T47D (cell line): ENCODE measurements at regions not wholly inside any gene's neighbourhood (a gene's known extent, or its start where the extent isn't known, plus 50 kb on each side); places are given as distances from the start of the nearest gene placed in this dataset.
"Not testable (repeated sequence)": the region's sequence is repeated elsewhere in the genome, so short reads cannot be mapped to it uniquely, and the experiment has no call there.

ENCODE experiments used
- DNase-seq, 2 experiments: peaks; one replicate each; pipeline versions ENCODE4 v3.0.0 to v3.0.0-alpha.2; 2011 to 2012; ENCODE audit warnings: low read depth in 1 of 2, low spot score in 1 of 2
- JUND ChIP-seq: IDR thresholded peaks from 2 replicates; pipeline ENCODE4 v1.6.1; 2012; ENCODE audit warnings: low read depth
- in situ Hi-C: cut with HindIII; loops from 2 replicates; pipeline ENCODE4 v1.10.0; 2016; ENCODE audit warnings: low sequenced_read_pairs, low pct_unique_long_range_greater_than_20kb

DNA sequence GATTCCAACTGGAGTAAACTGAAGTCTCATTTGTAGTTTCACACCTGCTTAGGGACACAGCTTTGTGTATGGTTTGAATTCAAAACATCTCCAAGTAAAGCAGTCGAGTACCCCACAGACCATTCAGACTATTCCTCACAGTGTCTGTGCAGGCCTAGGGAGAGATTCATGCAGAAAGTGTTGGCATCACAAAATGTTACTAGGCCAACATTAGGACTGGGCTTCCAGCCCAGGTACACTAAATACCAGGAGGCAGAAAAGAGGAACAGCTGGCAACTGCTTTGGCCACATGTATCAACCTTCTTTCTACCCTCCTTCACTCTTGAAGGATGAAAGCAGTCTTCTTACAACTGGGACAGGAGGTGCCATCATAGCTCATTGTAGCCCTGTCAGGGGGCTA lies 270.4 kb upstream of the TMEFF2 start:
- no peak for TF ChIP-seq JUND
- no peak for DNase-seq
- in situ Hi-C loops, result no loop called here

DNA sequence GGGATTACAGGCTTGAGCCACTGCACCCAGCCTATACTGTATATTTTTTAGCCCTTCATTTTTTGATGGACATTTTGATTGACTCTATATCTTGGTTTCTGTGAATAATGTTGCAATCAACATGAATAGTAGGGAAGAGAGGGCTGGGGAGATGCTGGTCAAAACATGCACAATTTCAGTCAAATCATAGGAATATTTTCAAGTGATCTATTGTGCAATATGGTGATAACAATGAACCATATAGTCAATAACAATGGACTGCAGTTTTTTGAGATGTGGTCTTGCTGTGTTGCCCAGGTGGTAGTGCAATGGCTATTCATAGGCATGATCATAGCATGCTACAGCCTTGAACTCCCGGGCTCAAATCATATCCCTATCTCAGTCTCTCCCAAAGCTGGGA lies 264.7 kb upstream of the TMEFF2 start:
- no peak for TF ChIP-seq JUND
- in situ Hi-C loops, result no loop called here
- DNase-seq, result no peak

DNA sequence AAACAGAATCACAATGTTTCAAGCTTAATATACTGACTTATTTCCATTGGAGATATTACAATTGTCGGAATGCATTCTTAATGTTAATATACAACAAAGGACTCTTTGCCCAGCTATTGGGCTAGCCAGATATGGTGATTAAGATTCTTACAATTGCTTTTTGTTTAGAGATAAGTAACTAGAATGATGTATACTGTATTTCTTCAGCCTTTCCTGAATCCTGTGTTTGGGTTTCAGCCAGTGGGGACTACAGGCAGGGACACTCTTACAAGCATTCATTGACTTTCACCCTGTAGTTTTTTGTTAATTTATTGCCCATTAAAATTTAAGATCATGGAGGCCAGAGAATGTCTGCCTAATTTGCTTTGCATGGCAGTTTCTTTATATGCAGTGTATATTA lies 254.1 kb upstream of the TMEFF2 start:
- TF ChIP-seq JUND, result no peak
- no peak for DNase-seq
- in situ Hi-C loops, result no loop called here

DNA sequence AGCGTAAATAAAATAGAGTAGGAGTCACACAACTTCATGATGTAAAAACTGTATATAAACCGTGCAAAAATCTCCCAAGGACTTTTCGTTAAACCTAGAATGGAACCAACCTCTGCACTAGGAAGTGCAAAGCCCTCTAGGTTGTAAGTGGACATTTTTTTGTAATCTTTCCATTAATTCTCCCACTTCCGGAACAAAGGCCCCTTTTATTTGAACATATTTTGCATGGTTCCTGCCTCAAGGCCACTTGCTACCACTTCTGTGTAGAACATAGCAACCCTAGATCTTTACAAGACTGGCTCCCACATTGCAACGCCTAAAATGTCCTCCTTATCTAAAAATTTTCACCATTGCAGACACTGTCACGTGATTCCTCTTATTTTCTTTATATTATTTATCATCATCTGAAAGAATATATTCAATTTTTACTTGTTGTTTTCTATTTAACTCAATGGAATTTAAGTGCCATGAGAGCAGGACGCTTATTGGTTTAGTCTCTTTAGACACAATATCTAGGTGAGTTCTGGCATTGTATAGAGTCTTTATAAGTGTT lies 249.6 kb upstream of the TMEFF2 start:
- DNase-seq, result no peak
- in situ Hi-C loops, result no loop called here
- TF ChIP-seq JUND, result no peak

DNA sequence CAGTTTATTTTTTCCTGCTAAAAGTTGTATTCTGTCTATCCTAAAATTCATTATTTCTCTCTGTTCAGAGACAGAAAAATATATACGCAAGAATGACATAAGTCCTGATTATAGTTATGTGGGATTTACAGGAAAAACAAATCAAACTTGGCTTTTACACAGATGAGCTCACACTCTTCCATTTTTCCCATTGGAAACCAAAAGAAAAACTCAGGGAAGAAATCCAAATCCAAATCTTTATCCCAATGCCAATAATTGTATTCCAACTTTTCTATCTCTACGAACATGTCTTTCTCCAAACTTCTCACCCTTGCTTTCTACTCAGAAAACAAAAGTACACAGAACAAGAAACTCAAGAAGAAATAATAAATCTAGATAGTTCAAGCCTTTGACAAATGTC lies 249.1 kb upstream of the TMEFF2 start:
- no peak for DNase-seq
- in situ Hi-C loops, result no loop called here
- no peak for TF ChIP-seq JUND

DNA sequence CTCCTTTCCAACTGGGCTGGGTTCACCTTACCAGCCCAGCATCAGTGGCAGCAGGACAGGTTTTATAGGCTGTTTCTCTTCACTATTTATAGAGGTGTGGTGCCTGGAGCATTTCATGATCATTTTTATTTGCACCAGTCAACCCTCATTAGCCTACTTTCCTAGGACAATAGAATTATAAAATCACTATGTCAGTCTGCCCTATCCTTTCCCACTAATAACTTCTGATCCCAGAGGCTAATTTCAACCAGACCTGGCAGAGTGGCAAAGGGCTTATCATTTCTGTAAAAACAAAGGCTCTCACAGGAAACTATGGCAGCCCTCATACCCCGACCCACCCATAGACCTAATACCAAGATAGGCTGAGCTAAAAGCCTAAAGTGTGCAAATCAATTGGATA lies 243.5 kb upstream of the TMEFF2 start:
- no peak for DNase-seq
- no peak for TF ChIP-seq JUND
- in situ Hi-C loops, result no loop called here

DNA sequence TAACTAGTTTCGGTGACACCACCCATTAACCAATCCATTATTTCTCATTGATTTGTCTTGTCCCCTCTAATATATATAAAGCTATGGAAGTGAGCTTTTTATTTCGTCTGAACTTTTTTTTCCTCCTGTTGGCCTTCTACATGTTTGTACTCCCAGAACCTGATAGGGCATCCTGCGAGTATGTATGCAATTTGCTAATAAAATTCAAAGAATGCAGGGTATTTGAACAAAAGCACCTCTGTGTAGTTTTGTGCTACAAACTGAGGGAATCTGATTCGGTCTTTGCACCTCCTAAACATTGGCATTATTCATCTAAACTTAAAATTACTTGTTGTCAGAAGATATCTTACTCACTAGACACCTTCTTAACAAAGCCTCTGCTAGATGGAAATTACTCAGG lies 242.9 kb upstream of the TMEFF2 start:
- in situ Hi-C loops, result no loop called here
- no peak for DNase-seq
- TF ChIP-seq JUND, result no peak

DNA sequence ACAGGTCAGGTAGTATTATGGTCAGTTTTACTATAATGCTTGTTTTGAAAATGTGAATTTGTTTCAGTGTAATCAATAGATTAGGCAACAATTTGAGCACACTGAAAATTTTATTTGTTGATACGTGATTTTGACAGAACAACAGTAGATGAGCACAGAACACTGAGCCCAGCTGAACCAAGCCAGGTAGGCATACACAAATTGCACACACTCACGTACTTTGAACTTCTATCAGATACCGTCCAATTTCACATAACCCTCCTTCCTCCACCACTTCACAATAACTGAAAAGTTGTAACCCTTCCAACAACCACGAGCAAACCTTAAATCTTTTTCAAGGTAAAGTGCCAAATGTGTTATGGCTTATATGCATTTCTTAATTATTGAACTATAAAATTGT lies 229.5 kb upstream of the TMEFF2 start:
- no peak for DNase-seq
- TF ChIP-seq JUND, result no peak
- in situ Hi-C loops, result no loop called here

DNA sequence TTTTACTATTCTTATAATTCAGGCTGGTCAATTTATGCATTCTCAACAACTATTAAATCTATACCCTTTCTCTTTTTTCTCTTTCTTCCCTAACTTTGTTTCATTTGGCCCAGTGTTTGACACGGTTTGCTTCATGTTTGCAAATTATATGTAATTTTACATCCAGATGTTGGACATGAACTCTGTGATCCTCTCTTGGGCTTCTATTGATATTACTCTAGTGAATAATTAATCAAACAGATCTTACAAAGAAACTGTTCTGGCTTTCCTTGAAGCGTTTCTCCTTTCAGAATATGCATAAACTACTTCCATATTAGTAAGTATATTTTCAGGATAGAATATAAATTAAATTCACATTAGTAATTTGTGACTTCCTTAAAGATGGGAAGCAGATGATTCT lies 225.1 kb upstream of the TMEFF2 start:
- in situ Hi-C loops, result no loop called here
- TF ChIP-seq JUND, result no peak
- DNase-seq, result no peak

DNA sequence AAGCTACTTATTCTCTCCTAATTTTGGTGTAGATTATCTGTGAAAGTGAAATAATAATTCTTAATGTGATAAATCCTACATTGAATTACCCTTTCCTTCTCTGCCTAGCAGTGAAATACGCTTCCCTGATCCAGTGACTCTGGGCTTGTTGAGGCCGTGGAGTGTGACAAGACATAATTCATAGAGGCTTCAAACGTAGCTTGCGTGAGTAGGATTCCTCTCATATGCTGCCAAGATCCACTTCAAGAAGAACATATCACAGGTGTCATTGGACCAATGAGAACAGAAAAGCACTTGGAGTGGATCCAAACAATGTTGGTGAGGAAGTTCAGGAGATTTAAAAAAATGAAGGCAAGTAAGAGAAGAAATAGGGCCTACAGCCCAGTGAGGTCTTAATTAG lies 221.3 kb upstream of the TMEFF2 start:
- in situ Hi-C loops, result no loop called here
- TF ChIP-seq JUND, result no peak
- no peak for DNase-seq

DNA sequence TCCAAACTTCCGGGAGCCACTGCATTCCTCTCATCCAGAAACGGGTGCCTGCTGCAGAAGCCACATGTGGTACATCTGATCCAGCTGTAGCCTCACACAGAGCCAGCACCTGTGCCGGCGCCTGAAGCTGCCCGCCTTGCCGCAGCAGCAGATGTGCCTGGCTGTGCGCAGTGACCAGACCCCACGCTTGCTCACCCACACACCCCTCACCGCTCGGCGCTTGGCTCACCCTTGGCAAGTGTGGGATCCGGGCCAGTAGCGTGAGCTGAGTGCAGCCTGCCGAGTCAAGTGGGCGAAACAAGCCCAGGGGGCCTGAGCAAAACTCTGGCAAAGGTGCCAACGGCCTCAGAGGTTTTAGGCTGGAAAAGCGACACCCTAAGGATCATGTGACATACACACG lies 220.1 kb upstream of the TMEFF2 start:
- in situ Hi-C loops, result no loop called here
- no peak for DNase-seq
- TF ChIP-seq JUND, result no peak

DNA sequence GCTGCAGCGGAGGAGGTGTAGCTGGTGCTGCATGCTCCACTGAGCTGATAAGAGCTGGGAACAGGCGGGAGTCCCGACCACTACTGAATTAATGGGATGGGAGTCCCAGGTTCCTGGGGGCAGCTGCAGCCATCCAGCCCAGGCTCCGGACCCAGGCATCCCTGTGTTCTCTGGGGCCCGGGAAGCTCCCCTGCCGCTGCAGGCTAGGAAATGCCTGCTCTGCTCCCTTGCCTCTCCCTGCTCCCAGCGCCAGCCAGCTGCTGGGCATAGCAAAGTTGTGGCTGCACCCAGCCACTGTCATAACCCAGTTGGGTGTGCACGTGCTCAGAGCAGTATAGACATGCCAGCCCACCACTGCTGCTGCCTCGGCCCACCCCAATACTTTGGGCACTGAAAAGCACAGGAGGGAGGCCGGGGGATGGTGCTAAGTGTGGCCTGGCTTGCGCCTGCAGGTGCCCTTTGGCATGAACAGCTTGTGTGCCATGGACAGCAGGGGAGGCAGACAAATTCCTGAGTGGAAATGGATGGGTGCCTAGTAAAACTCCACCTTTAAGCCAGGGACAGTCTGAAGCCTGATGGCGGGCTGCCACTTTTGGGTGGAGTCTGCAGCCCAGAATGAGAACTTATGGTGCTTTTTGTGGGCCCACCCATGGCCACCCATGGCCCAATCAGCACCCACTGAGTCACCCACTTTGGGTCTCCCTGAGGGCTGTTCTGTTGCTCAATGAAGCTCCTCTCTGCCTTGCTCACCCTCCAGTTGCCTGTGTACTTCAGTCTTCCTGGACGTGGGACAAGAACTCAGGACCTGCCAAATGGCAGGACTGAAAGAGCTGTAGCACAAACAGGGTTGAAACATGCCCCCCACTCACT lies 219.3 kb upstream of the TMEFF2 start:
- no peak for DNase-seq
- no peak for TF ChIP-seq JUND
- in situ Hi-C loops, result no loop called here

DNA sequence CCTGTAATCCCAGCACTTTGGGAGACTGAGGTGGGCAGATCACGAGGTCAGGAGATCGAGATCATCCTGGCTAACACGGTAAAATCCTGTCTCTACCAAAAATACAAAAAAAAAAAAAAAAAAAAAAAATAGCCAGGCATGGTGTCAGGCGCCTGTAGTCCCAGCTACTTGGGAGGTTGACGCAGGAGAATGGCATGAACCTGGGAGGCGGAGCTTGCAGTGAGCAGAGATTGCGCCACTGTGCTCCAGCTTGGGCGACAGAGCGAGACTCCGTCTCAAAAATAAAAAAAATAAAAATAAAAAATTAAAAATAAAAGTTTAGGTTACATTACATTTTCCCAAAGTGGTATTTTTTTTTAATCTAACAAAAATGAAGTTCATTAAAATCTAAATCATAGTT lies 218.1 kb upstream of the TMEFF2 start:
- in situ Hi-C loops, DNase-seq: not testable (repeated sequence)

DNA sequence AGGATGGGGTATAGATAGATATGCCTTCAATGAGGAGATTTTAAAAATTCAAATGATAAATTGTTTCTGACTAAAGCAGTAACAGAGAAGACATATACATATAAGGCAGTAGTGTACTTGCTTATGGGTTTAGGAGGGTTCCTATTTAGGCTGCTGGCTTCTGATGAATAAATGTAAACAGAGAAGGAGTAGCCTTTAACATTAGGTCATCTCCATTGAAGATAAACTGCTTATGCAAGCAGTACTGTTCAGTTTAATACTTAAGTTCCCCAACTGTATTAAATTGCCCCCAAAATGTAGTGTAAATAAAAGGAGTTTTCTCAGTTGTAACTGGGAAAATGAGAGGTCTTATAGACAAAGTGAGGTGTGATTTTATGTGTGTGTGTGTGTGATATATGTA lies 217.7 kb upstream of the TMEFF2 start:
- in situ Hi-C loops, result no loop called here
- DNase-seq, result no peak
- TF ChIP-seq JUND, result no peak
